ENCODE measurements at regions not wholly inside any gene's neighbourhood (a gene's known extent, or its start where the extent isn't known, plus 50 kb on each side); places are given as distances from the start of the nearest gene placed in this dataset.

- Histone ChIP-seq H3K56ac (replicated peaks; ENCODE audit: insufficient read length, low read depth, low read length) (no peak overlapping the region), H3K79me2 (ENCODE audit: control insufficient read depth in 1 of 2, insufficient read depth in 2 of 2, low read length in 2 of 2) (no peaks in the 10 kb centered on the region), H3K27ac (ENCODE audit: low read depth, low read length) (no peak overlapping the region), H2BK120ac (replicated peaks; ENCODE audit: low read depth, low read length) (no peak overlapping the region), H3K9ac (replicated peaks in 1 of 4; ENCODE audit: extremely low read depth in 1 of 4, low read depth in 3 of 4, low read length in 3 of 4) (no peak overlapping the region), H3K36me3 (ENCODE audit: control insufficient read depth in 2 of 4, insufficient read depth in 4 of 4, low read length in 3 of 4) (no peaks in the 10 kb centered on the region; a peak in 1 of 8 replicates), H3K4me2 (ENCODE audit: insufficient read depth in 1 of 2, low read depth in 2 of 2, low read length in 2 of 2) (no peak overlapping the region), H3K4ac (replicated peaks; ENCODE audit: insufficient read length, low read depth, low read length) (no peak overlapping the region), H3K23ac (ENCODE audit: insufficient read length) (no peak overlapping the region), H2BK20ac (ENCODE audit: low read length) (no peak overlapping the region), H3K23me2 (ENCODE audit: low read depth, low read length) (no peaks in the 10 kb centered on the region), H3K79me1 (ENCODE audit: low read depth, low read length) (no peaks in the 10 kb centered on the region), H2AFZ (ENCODE audit: low read length) (no peak overlapping the region), H3K4me1 (replicated peaks in 1 of 4; ENCODE audit: control insufficient read depth in 3 of 4, insufficient read depth in 4 of 4, low read length in 3 of 4) (peaks cover 0 to 6% (median 4%) of the 10 kb centered on the region in 4 experiments; a peak in 6 of 7 replicates), H4K20me1 (replicated peaks in 1 of 2; ENCODE audit: control insufficient read depth in 1 of 2, insufficient read depth in 2 of 2, low read length in 2 of 2) (no peaks in the 10 kb centered on the region), H4K8ac (ENCODE audit: extremely low read depth, insufficient read depth, low read length) (no peak overlapping the region), H2BK15ac (ENCODE audit: low read length) (no peak overlapping the region), H3K27me3 (replicated peaks in 1 of 4; ENCODE audit: control insufficient read depth in 3 of 4, extremely low read depth in 1 of 4, insufficient read depth in 3 of 4, low read length in 3 of 4) (no peaks in the 10 kb centered on the region), H3K9me3 (ENCODE audit: insufficient read depth in 2 of 2, low read depth in 1 of 2, low read length in 1 of 2) (no peaks in the 10 kb centered on the region), H2BK12ac (ENCODE audit: low read depth, low read length) (no peak overlapping the region), H2AK5ac (ENCODE audit: low read depth, low read length) (no peak overlapping the region), H3K14ac (ENCODE audit: insufficient read length) (no peak overlapping the region), H3K18ac (ENCODE audit: extremely low read depth, low read length) (no peak overlapping the region), H3K4me3 (ENCODE audit: extremely low read depth in 1 of 4, insufficient read depth in 2 of 4, low read depth in 3 of 4, low read length in 4 of 4) (no peak overlapping the region), H4K91ac (replicated peaks; ENCODE audit: insufficient read length, low read length) (no peak overlapping the region), H2BK5ac (ENCODE audit: low read depth, low read length) (no peak overlapping the region), H4K5ac (ENCODE audit: insufficient read length, low read depth, low read length) (no peak overlapping the region)
- TF ChIP-seq HDAC6 (IDR thresholded peaks at IDR 0.05; ENCODE audit: low read depth, low read length) (no peak), RXRA (IDR thresholded peaks at IDR 0.05; ENCODE audit: insufficient read depth, low read depth, low read length) (no peak), TEAD4 (IDR thresholded peaks at IDR 0.05; ENCODE audit: low read depth, low read length) (no peak), SIRT6 (IDR thresholded peaks at IDR 0.05; ENCODE audit: low read length) (no peak), SRF (IDR thresholded peaks at IDR 0.05; ENCODE audit: low read depth, low read length) (no peak), KDM4A (IDR thresholded peaks at IDR 0.05; ENCODE audit: low read depth, low read length, severe bottlenecking) (no peak), POLR2A (IDR thresholded peaks at IDR 0.05; ENCODE audit: control extremely low read depth in 1 of 2, low read depth in 2 of 2, low read length in 2 of 2) (no peak), MAFK (IDR thresholded peaks at IDR 0.05; ENCODE audit: low read depth, low read length) (no peak), ATF3 (IDR thresholded peaks at IDR 0.05; ENCODE audit: insufficient read depth, low read depth, low read length) (no peak), MAX (IDR thresholded peaks at IDR 0.05) (no peak), TAF7 (optimal IDR thresholded peaks at IDR 0.05; ENCODE audit: borderline replicate concordance, low read depth, low read length) (no peak), GABPA (IDR thresholded peaks at IDR 0.05; ENCODE audit: borderline replicate concordance, insufficient read depth, low read length) (no peak), TBP (IDR thresholded peaks at IDR 0.05; ENCODE audit: low read depth, low read length) (no peak), POU5F1 (IDR thresholded peaks at IDR 0.05; ENCODE audit: low read depth, low read length) (no peak), YY1 (IDR thresholded peaks at IDR 0.05; ENCODE audit: low read depth, low read length) (no peak)
- ChIA-PET POLR2A (ENCODE audit: partially characterized antibody) (no interaction called here), CTCF (ENCODE audit: partially characterized antibody) (interaction anchor here (0.6 kb wide), 1 partner anchor 935 kb away, joined by 3 read pairs; no protein-coding TSS in a partner anchor)
- 93% methylated on average over 1 of the region's 1 CpG; no CpG with 5 or more reads in 1 of the 2 experiments for WGBS, 2 experiments (ENCODE audit: extremely low coverage in 1 of 2, insufficient coverage in 1 of 2, insufficient read length in 1 of 2, insufficient replicate concordance in 2 of 2, low coverage in 1 of 2, low lambda C conversion rate in 2 of 2, missing lambda C conversion rate in 1 of 2)
- no peak for DNase-seq (ENCODE audit: low read depth in 1 of 2, low spot score in 2 of 2)
- FAIRE-seq, result no peak
Measured at GRCh38 chr3:67943546-67943945, 289.1 kb upstream of the SUCLG2 start.
